ENCODE measurements at regions not wholly inside any gene's neighbourhood (a gene's known extent, or its start where the extent isn't known, plus 50 kb on each side); places are given as distances from the start of the nearest gene placed in this dataset.

- H3K4me3 ChIP-seq: no peak overlapping the region
- H3K36me3 ChIP-seq (replicated peaks in 1 of 2): no peaks in the 10 kb centered on the region
- TF ChIP-seq POLR2A (IDR thresholded peaks at IDR 0.05) (no peak), CTCF (IDR thresholded peaks at IDR 0.05) (no peak)
- H3K27me3 ChIP-seq: no peaks in the 10 kb centered on the region
- no peaks in the 10 kb centered on the region for H3K9me3 ChIP-seq (replicated peaks in 1 of 3)
- H3K4me1 ChIP-seq (replicated peaks in 1 of 2): no peaks in the 10 kb centered on the region
- H3K27ac ChIP-seq: no peak overlapping the region
- intact Hi-C loops (cut with DNase I): no loop called here
- DNase-seq: no peak
- 51 to 62% (median 55%) methylated on average over 2 of the region's 2 CpGs for WGBS, 4 donors
Measured at GRCh38 chr4:110916505-110916904, 293.6 kb upstream of the PITX2 start.

GRCh38 chr4:110917835-110918234 lies 295.0 kb upstream of the PITX2 start:
- TF ChIP-seq POLR2A (IDR thresholded peaks at IDR 0.05) (no peak), CTCF (IDR thresholded peaks at IDR 0.05) (no peak)
- WGBS, 4 donors: 65 to 81% (median 77%) methylated on average over 1 of the region's 1 CpG
- H3K4me3 ChIP-seq: no peak overlapping the region
- no peaks in the 10 kb centered on the region for H3K27me3 ChIP-seq
- intact Hi-C loops (cut with DNase I): no loop called here
- no peak for DNase-seq
- no peaks in the 10 kb centered on the region for H3K4me1 ChIP-seq (replicated peaks in 1 of 2)
- H3K27ac ChIP-seq: no peak overlapping the region
- H3K9me3 ChIP-seq (replicated peaks in 1 of 3): no peaks in the 10 kb centered on the region
- H3K36me3 ChIP-seq (replicated peaks in 1 of 2): no peaks in the 10 kb centered on the region

GRCh38 chr4:110920990-110921389 lies 298.1 kb upstream of the PITX2 start:
- DNase-seq: no peak
- TF ChIP-seq CTCF (IDR thresholded peaks at IDR 0.05) (no peak), POLR2A (IDR thresholded peaks at IDR 0.05) (no peak)

GRCh38 chr4:110924761-110925160 lies 301.9 kb upstream of the PITX2 start:
- intact Hi-C loops (cut with DNase I): no loop called here
- no peak for TF ChIP-seq POLR2A (IDR thresholded peaks at IDR 0.05)
- no peak for TF ChIP-seq CTCF (IDR thresholded peaks at IDR 0.05)
- Histone ChIP-seq H3K4me3 (no peak overlapping the region), H3K4me1 (replicated peaks in 1 of 2) (no peaks in the 10 kb centered on the region), H3K27ac (no peak overlapping the region), H3K27me3 (no peaks in the 10 kb centered on the region), H3K9me3 (replicated peaks in 1 of 3) (no peaks in the 10 kb centered on the region), H3K36me3 (replicated peaks in 1 of 2) (no peaks in the 10 kb centered on the region)
- 69 to 76% (median 73%) methylated on average over 2 of the region's 2 CpGs for WGBS, 4 donors
- DNase-seq: no peak

More at GRCh38 chr4:110920990-110921389, 298.1 kb upstream of the PITX2 start:
- H3K27ac ChIP-seq: no peak overlapping the region
- H3K4me3 ChIP-seq: no peak overlapping the region
- no peaks in the 10 kb centered on the region for H3K36me3 ChIP-seq (replicated peaks in 1 of 2)
- 74 to 77% (median 76%) methylated on average over 2 of the region's 2 CpGs for WGBS, 4 donors
- no peaks in the 10 kb centered on the region for H3K4me1 ChIP-seq (replicated peaks in 1 of 2)
- intact Hi-C loops (cut with DNase I): no loop called here
- H3K9me3 ChIP-seq (replicated peaks in 1 of 3): no peaks in the 10 kb centered on the region
- no peaks in the 10 kb centered on the region for H3K27me3 ChIP-seq
